ENCODE measurements at regions not wholly inside any gene's neighbourhood (a gene's known extent, or its start where the extent isn't known, plus 50 kb on each side); places are given as distances from the start of the nearest gene placed in this dataset.
"Not testable (repeated sequence)": the region's sequence is repeated elsewhere in the genome, so short reads cannot be mapped to it uniquely, and the experiment has no call there.

DNA sequence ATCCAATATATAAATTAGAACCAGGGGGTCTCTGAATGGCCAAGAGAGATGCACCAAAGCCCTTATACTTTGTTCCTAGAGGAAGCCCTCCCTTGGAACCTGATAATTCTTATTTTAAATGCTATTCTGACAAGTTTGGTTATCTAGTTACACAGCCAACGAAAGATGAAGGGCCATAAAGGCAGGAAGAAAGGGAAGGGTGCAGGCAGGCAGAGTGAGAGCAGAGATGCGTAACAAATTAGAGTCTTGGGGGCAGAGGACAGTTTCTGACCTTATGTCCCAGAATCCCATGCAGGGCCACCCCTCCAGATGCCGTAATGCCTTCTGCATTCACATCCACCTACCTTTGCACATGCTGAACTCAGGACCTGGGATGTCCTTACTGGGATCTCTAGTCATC is 344.6 kb upstream of the ARID1B start:
- H3K27me3 ChIP-seq (ENCODE audit: control insufficient read depth, insufficient read depth, low read length) = no peaks in the 10 kb centered on the region
- H3K9ac ChIP-seq (ENCODE audit: low read length) = no peak overlapping the region
- no peaks in the 10 kb centered on the region for H3K4me1 ChIP-seq (ENCODE audit: control insufficient read depth, insufficient read depth, low read length)
- no peaks in the 10 kb centered on the region for H3K9me3 ChIP-seq (ENCODE audit: control insufficient read depth, insufficient read depth, low read depth, low read length)
- H3K27ac ChIP-seq (ENCODE audit: low read depth, low read length) = no peak overlapping the region
- no peak overlapping the region for H3K4me3 ChIP-seq (ENCODE audit: low read depth, low read length)
- H3K36me3 ChIP-seq (ENCODE audit: control insufficient read depth, insufficient read depth, low read length) = no peaks in the 10 kb centered on the region

DNA sequence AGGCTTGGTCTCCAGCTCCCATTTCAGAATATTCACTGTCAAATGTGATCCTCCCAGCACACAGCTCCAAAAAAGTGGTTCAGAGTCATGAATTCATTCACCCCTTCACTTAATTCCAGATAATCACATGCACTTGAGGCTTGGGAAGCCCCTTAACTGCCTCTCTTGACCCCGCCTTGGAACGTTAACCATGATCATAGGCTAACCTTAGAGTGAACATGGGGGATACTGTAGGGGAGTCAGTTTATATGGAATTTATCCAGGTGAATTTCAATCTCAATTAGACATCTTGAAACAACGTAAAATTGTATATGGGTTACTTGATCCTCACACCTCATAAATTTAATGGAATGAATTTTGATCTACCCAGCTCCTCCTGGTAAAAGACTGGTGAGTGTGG is 346.8 kb upstream of the ARID1B start:
- H3K36me3 ChIP-seq (ENCODE audit: control insufficient read depth, insufficient read depth, low read length) = no peaks in the 10 kb centered on the region
- no peak overlapping the region for H3K9ac ChIP-seq (ENCODE audit: low read length)
- no peaks in the 10 kb centered on the region for H3K27me3 ChIP-seq (ENCODE audit: control insufficient read depth, insufficient read depth, low read length)
- no peak overlapping the region for H3K4me3 ChIP-seq (ENCODE audit: low read depth, low read length)
- no peaks in the 10 kb centered on the region for H3K9me3 ChIP-seq (ENCODE audit: control insufficient read depth, insufficient read depth, low read depth, low read length)
- no peaks in the 10 kb centered on the region for H3K4me1 ChIP-seq (ENCODE audit: control insufficient read depth, insufficient read depth, low read length)
- H3K27ac ChIP-seq (ENCODE audit: low read depth, low read length) = no peak overlapping the region

DNA sequence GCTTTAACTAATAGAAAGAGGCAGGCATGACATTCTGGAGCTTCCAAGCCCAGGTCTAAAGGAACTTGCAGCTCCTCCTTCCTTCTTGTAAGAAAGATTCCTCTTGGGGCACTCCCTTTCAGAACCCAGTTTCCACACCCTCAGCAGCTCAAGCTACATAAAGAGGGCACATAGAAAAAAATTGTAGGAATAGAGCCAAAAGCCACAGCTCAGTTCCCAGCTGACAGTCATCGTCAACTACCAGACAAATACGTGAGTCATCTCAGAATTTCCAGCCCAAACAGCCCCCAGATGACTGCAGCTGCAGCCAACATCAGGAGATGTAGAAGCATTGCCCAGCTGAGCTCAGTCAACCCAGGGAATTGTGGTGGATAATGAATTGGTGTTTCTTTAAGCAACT is 349.8 kb upstream of the ARID1B start:
- no peak overlapping the region for H3K4me3 ChIP-seq (ENCODE audit: low read depth, low read length)
- no peak overlapping the region for H3K9ac ChIP-seq (ENCODE audit: low read length)
- H3K36me3 ChIP-seq (ENCODE audit: control insufficient read depth, insufficient read depth, low read length) = no peaks in the 10 kb centered on the region
- no peak overlapping the region for H3K27ac ChIP-seq (ENCODE audit: low read depth, low read length)
- H3K27me3 ChIP-seq (ENCODE audit: control insufficient read depth, insufficient read depth, low read length) = no peaks in the 10 kb centered on the region
- H3K9me3 ChIP-seq (ENCODE audit: control insufficient read depth, insufficient read depth, low read depth, low read length) = peaks cover 12% of the 10 kb centered on the region
- H3K4me1 ChIP-seq (ENCODE audit: control insufficient read depth, insufficient read depth, low read length) = no peaks in the 10 kb centered on the region

DNA sequence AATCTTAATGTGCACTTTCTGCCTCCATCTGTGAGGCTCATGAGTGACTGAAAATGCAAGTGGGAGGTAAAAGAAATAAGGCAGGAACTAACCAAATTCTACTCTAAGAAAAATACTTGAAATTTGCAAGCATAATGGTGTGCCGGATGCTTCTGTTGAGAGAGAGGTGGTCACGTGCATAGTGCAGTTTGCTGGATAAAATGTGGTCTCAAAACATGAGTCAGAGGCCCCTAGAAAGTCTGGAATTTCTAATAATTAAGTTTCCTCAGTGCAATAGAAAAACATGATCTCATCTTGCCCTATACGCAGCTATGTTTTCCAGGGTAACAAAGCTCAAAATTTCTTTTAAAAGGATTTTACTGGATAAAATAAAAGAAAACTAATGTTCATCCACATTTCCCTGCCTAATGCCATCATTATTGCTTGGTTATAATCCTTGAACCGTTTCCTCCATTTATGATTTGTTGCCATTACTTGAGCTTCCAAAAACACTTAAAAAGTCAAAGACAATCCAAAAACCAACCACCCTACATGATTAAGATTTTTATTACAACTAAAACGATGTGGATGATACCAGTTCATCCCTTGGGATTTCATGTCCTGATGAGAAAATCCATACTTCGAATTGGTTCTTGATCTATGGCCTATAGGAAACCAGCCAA is 351.7 kb upstream of the ARID1B start:
- H3K9me3 ChIP-seq (ENCODE audit: control insufficient read depth, insufficient read depth, low read depth, low read length) = peaks cover 20% of the 10 kb centered on the region
- H3K27ac ChIP-seq (ENCODE audit: low read depth, low read length) = no peak overlapping the region
- H3K36me3 ChIP-seq (ENCODE audit: control insufficient read depth, insufficient read depth, low read length) = no peaks in the 10 kb centered on the region
- H3K4me3 ChIP-seq (ENCODE audit: low read depth, low read length) = no peak overlapping the region
- H3K27me3 ChIP-seq (ENCODE audit: control insufficient read depth, insufficient read depth, low read length) = no peaks in the 10 kb centered on the region
- H3K9ac ChIP-seq (ENCODE audit: low read length) = no peak overlapping the region
- H3K4me1 ChIP-seq (ENCODE audit: control insufficient read depth, insufficient read depth, low read length) = no peaks in the 10 kb centered on the region

DNA sequence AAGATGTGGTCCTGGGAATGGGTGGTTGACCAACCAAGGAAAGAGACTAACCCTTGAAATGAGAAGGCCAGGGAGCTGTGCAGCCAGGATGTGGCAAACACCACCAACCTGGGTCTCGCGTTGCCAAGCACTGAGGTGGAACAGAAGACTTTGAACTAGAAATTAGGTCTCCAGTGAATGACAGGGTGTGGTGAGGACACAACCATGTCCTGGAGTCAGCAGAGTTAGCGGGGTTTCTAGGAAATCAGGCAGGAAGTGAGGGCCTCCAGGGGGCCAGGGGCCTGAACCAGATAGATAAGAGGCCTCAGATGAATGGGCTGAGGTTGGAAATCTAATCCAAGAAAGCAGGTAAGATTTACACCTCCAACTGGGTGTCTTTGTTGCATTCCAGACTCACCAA is 353.3 kb upstream of the ARID1B start:
- H3K9ac ChIP-seq (ENCODE audit: low read length) = no peak overlapping the region
- no peaks in the 10 kb centered on the region for H3K27me3 ChIP-seq (ENCODE audit: control insufficient read depth, insufficient read depth, low read length)
- no peaks in the 10 kb centered on the region for H3K36me3 ChIP-seq (ENCODE audit: control insufficient read depth, insufficient read depth, low read length)
- no peak overlapping the region for H3K27ac ChIP-seq (ENCODE audit: low read depth, low read length)
- H3K4me1 ChIP-seq (ENCODE audit: control insufficient read depth, insufficient read depth, low read length) = no peaks in the 10 kb centered on the region
- H3K4me3 ChIP-seq (ENCODE audit: low read depth, low read length) = no peak overlapping the region
- peaks cover 20% of the 10 kb centered on the region for H3K9me3 ChIP-seq (ENCODE audit: control insufficient read depth, insufficient read depth, low read depth, low read length)

DNA sequence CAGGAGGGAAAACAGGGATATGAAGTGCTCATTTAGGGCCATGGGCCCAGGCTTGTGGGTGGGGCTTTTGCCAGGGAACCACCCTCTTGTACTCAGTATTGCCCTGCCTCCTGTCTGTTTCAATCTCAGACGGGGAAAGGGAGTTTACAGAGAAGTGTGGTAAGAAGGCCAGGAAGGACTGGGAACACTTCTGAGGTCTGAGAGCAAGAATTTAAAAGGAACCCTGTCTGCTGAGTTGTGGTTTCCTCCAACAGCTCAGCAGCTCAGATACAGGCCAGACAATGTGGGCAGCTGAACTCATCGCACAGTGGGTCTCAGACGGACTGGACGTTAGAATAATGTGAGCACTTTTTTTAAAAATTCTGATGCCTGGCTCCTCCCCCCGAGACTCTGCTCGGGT is 354.1 kb upstream of the ARID1B start:
- Histone ChIP-seq H3K36me3 (ENCODE audit: control insufficient read depth, insufficient read depth, low read length) (no peaks in the 10 kb centered on the region), H3K4me1 (ENCODE audit: control insufficient read depth, insufficient read depth, low read length) (no peaks in the 10 kb centered on the region), H3K9ac (ENCODE audit: low read length) (no peak overlapping the region), H3K4me3 (ENCODE audit: low read depth, low read length) (no peak overlapping the region), H3K27ac (ENCODE audit: low read depth, low read length) (no peak overlapping the region), H3K9me3 (ENCODE audit: control insufficient read depth, insufficient read depth, low read depth, low read length) (peaks cover 20% of the 10 kb centered on the region), H3K27me3 (ENCODE audit: control insufficient read depth, insufficient read depth, low read length) (no peaks in the 10 kb centered on the region)

DNA sequence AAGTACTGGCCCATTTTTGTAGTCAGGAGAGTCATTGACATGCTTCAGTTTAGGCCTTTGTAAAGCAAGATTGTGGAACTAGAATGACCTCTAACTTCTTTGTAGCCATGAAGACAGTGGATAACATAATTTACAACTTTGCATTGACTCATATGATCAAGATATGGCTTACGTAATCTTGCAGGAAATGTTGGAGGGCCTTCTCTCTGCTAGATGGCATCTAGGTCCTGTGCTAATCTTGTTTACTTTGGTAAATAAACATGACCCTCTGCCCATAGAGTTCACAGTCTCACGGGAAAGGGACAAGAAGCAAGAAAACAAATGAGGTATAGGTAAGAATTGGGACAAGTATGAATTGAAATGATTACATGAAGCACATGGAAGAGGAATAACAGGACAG is 355.2 kb upstream of the ARID1B start:
- H3K4me1 ChIP-seq (ENCODE audit: control insufficient read depth, insufficient read depth, low read length) = no peaks in the 10 kb centered on the region
- no peak overlapping the region for H3K27ac ChIP-seq (ENCODE audit: low read depth, low read length)
- no peaks in the 10 kb centered on the region for H3K36me3 ChIP-seq (ENCODE audit: control insufficient read depth, insufficient read depth, low read length)
- no peak overlapping the region for H3K9ac ChIP-seq (ENCODE audit: low read length)
- H3K9me3 ChIP-seq (ENCODE audit: control insufficient read depth, insufficient read depth, low read depth, low read length) = peaks cover 20% of the 10 kb centered on the region
- H3K4me3 ChIP-seq (ENCODE audit: low read depth, low read length) = no peak overlapping the region
- no peaks in the 10 kb centered on the region for H3K27me3 ChIP-seq (ENCODE audit: control insufficient read depth, insufficient read depth, low read length)

DNA sequence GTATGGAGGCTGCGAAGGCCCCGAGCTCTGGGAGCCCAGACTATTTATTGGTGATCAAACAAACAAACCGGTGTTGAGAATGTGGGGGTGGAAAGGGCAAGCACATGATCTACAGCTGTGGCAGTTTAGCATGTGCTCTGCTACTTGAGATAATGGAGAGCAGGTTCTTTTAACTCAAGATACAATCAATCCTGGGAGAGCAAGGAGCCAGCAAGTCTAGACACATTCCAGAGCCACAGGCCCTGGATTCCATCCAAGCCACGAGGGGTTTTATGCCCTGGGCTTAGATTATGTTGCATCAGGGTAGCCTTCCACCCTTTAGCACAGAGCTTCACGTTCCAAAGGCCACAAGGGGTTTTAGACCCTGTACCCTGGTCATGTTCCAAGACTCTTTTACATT is 355.9 kb upstream of the ARID1B start:
- not testable (repeated sequence) for H3K4me3 ChIP-seq (ENCODE audit: low read depth, low read length); H3K27me3 ChIP-seq (ENCODE audit: control insufficient read depth, insufficient read depth, low read length); H3K36me3 ChIP-seq (ENCODE audit: control insufficient read depth, insufficient read depth, low read length); H3K9ac ChIP-seq (ENCODE audit: low read length); H3K4me1 ChIP-seq (ENCODE audit: control insufficient read depth, insufficient read depth, low read length); H3K27ac ChIP-seq (ENCODE audit: low read depth, low read length)
- peaks cover 20% of the 10 kb centered on the region for H3K9me3 ChIP-seq (ENCODE audit: control insufficient read depth, insufficient read depth, low read depth, low read length)

DNA sequence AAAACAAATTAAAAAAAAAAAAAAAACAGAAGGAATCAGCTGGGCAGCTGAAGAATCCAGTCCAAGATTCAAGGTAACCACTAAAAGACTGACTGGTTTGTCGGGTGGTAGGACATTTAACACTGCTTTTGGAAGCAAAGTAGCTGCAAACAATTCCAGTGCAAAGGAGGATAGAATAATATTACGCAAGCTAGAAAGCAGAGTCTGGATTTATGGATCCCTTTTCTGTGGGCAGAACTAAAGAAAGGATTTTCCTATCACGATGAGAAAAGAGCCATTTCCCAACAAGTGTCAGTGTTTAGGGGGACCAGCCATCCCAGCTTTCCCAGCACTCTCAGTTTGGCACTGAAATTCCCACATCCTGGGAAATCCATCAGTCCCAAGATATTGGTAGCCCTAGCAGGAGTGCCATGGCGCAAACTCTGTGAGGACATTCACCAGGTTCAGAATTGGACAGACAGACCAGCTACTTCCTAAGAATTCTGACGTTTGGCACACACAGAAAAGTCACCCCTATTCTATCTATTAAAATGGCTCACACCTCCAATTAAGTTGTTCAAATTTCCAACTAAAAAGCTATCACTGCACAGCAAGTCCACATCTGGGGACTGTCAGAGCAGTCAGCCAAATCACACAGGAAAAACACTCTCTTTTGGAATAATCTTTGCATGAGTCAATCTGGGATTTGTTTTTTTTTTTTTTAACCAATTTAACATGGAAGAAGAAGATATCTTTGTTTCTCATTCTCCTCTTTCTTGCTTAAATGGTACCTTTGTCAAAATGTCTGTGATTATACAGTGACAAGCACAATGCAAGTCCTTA is 356.8 kb upstream of the ARID1B start:
- Histone ChIP-seq H3K27ac (ENCODE audit: low read depth, low read length) (no peak overlapping the region), H3K4me3 (ENCODE audit: low read depth, low read length) (no peak overlapping the region), H3K36me3 (ENCODE audit: control insufficient read depth, insufficient read depth, low read length) (no peaks in the 10 kb centered on the region), H3K9ac (ENCODE audit: low read length) (no peak overlapping the region), H3K27me3 (ENCODE audit: control insufficient read depth, insufficient read depth, low read length) (no peaks in the 10 kb centered on the region), H3K4me1 (ENCODE audit: control insufficient read depth, insufficient read depth, low read length) (no peaks in the 10 kb centered on the region), H3K9me3 (ENCODE audit: control insufficient read depth, insufficient read depth, low read depth, low read length) (peaks cover 20% of the 10 kb centered on the region)

DNA sequence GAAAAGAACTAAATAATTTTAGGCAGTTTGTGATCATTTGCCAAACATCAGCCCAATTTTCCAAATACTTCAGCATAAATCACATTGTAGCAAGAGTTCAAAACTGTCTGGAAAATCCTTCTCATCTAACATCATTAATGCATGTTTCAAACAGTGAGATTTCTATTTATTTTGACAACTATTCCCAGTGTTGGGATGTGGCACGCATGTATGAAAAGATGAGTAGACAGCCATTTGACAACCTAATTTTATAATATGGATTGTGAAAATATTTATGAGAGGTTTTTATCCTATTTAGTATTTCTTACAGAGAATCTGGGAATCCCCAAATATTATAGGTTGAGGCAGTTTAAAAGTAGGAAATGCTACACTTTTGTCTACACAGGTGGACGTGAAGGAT is 357.6 kb upstream of the ARID1B start:
- Histone ChIP-seq H3K36me3 (ENCODE audit: control insufficient read depth, insufficient read depth, low read length) (no peaks in the 10 kb centered on the region), H3K27me3 (ENCODE audit: control insufficient read depth, insufficient read depth, low read length) (no peaks in the 10 kb centered on the region), H3K9me3 (ENCODE audit: control insufficient read depth, insufficient read depth, low read depth, low read length) (peaks cover 20% of the 10 kb centered on the region), H3K27ac (ENCODE audit: low read depth, low read length) (no peak overlapping the region), H3K9ac (ENCODE audit: low read length) (no peak overlapping the region), H3K4me1 (ENCODE audit: control insufficient read depth, insufficient read depth, low read length) (no peaks in the 10 kb centered on the region), H3K4me3 (ENCODE audit: low read depth, low read length) (no peak overlapping the region)

DNA sequence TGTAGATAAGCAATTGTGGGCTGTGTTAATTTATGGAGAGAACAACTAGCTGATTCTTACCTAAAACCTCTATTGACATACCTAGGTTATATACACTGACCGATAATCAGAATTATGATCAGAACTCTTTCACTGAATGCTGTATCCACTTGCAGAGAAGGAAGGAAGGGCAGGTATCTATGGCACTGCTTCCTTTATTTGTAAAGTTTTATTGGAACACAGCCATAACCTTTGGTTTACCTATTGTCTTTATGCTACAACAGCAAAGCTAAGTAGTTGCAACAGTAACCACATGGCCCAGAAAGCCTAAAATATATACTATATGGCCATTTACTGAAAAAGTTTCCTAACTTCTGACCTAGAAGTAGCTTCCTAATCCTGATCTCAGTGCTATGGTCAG is 358.9 kb upstream of the ARID1B start:
- no peak overlapping the region for H3K27ac ChIP-seq (ENCODE audit: low read depth, low read length)
- H3K27me3 ChIP-seq (ENCODE audit: control insufficient read depth, insufficient read depth, low read length) = no peaks in the 10 kb centered on the region
- H3K4me3 ChIP-seq (ENCODE audit: low read depth, low read length) = no peak overlapping the region
- no peaks in the 10 kb centered on the region for H3K36me3 ChIP-seq (ENCODE audit: control insufficient read depth, insufficient read depth, low read length)
- H3K9ac ChIP-seq (ENCODE audit: low read length) = no peak overlapping the region
- H3K4me1 ChIP-seq (ENCODE audit: control insufficient read depth, insufficient read depth, low read length) = no peaks in the 10 kb centered on the region
- peaks cover 18% of the 10 kb centered on the region for H3K9me3 ChIP-seq (ENCODE audit: control insufficient read depth, insufficient read depth, low read depth, low read length)
